Skin epidermis (tissue), 12 donors: ENCODE measurements at regions not wholly inside any gene's neighbourhood (a gene's known extent, or its start where the extent isn't known, plus 50 kb on each side); places are given as distances from the start of the nearest gene placed in this dataset.

Experiments
- H3K27ac ChIP-seq, 21 experiments: fragments of 200-600 bp; sonication (generic) in 11 of 21; one replicate each; pipeline ENCODE4 v1.5.0; 2020; ENCODE audit warnings: mild to moderate bottlenecking in 3 of 21, inconsistent platforms in 2 of 21, moderate library complexity in 2 of 21
- H3K4me3 ChIP-seq, 7 experiments: fragments of 200-600 bp; sonication (generic) in 2 of 7; one replicate each; pipeline ENCODE4 v1.5.0; 2020; ENCODE audit warnings: inconsistent platforms in 2 of 7, mild to moderate bottlenecking in 2 of 7, moderate library complexity in 1 of 7

DNA sequence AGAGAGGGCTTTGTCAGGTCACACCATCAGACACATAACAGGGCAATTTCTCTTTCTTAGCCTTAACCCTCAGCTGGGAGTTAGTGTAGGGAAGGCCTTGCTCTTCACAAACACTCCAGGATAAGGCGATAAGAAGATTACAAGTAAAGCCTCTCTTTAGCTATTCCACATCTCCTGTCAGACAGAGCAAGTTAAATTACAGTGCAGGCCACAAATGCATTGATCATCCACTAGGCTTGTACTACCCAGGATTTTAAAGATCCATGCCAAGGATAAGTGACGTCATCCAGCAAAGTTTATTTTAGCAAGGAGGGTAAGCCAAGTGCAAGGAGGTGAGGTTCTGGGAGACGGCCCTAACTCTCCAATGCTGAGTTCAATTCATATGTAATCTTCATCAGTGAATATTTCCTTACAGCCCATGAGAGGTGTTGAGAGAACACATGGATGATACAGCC, 890.6 kb upstream of the NR2F2 start:
- Histone ChIP-seq H3K4me3 (no peak overlapping the region), H3K27ac (peak overlapping the region in 3 of 21 experiments; percentile 1 to 24 (median 2))

DNA sequence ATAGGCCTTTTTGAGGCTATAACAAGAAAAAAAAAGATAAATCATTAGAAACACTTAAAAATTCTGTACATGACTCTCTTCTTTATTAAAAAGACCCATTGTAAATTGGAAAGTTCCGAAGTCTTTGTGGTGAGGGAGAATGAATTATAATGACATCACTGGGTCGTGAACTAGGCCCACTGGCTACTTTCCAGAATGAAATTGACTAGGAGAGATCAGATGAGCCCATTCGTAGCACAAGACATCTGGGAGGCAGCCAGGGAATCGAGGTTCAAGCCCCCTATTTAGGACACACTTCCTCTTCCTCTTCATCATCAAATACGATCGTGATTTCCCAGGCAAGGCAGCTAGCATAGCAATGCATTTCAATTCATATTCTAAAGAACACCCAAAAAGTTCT, 889.8 kb upstream of the NR2F2 start:
- no peak overlapping the region for H3K4me3 ChIP-seq
- peak overlapping the region in 4 of 21 experiments; percentile 14 to 55 (median 25) for H3K27ac ChIP-seq

DNA sequence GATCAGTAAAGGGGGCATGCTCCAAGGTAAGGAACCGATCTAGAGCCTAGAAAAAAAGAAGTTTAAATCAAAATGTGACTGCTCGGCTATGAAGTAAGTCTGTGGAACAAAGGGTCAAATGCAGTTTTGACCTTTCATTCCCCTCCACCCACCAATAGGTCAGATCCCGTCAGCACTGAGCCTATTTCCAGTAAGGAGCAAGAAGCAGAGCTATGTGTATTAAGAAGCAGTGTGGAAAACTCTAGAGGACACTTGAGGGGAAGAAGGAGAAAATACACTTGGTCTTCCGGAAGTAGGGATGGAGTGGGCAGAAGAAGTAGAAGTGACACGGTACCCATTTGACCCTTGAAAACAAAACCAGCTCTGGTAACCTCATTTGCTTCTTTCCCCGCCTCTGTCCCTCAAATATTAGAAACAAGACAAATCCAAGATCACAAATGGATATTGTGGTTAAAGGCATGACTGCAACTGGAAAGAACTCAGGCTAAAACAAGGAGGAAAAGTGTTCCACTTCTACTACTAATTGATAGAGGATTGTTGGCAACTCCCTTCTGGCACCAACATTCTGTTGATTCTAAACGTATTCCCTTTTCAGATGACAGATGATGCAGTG, 888.3 kb upstream of the NR2F2 start:
- Histone ChIP-seq H3K27ac (peak overlapping the region in 2 of 21 experiments; percentile 24 to 37), H3K4me3 (no peak overlapping the region)

DNA sequence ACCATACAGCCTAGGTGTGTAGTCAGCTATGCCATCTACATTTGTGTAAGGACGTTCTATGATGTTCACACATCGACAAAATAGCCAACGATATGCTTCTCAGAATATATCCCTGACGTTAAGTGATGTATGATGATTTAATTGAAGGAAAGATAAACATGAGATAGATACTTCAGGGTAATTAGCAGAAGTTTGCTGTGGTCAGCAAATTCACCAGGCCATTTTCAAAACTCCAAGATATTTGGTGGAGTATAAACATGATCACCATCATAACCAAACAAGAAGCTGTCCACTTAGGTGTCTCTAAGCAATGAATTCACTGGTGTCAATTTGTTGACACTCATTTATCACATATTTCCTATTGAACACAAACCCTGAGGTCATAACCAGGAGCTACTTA, 885.6 kb upstream of the NR2F2 start:
- no peak overlapping the region for H3K27ac ChIP-seq
- no peak overlapping the region for H3K4me3 ChIP-seq

DNA sequence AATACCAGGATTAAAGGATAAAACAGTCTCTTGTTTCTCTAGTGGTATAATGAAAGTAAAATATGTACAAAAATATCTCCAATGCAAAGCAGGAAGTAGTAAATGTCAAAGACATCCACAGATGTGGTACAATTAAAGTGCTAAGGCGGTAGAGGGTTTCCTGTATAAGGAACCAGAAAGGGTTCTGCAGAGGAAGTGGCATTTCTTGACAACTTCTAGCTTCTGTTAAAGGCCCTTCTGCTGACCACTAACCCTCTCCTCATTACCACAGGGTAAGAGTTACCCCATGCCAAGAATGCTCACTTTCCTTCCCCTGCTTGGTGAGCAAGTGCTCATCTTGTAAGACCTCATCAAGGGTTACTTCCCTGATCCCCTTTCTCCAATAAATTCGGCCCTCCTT, 883.6 kb upstream of the NR2F2 start:
- H3K4me3 ChIP-seq, result no peak overlapping the region
- no peak overlapping the region for H3K27ac ChIP-seq

DNA sequence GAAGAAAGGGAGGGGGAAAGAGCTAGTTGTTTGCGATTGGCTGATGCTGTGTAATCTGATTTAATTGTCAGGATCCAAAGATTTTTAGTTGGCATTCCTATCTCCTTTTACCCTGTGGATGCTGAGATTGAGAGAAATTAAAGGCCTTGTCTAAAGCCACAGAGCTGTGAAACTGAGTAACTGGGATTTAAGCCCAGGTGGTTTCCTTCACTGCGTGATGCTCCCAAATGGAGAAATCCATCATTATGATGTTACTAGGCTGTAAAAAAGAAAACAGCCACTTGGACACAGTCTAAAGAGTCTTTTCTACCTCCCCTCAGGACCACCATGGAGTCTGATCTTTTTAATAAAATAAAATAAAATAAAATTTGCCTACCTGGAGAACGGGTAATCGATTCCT, 883.0 kb upstream of the NR2F2 start:
- H3K4me3 ChIP-seq, result no peak overlapping the region
- H3K27ac ChIP-seq, result no peak overlapping the region

DNA sequence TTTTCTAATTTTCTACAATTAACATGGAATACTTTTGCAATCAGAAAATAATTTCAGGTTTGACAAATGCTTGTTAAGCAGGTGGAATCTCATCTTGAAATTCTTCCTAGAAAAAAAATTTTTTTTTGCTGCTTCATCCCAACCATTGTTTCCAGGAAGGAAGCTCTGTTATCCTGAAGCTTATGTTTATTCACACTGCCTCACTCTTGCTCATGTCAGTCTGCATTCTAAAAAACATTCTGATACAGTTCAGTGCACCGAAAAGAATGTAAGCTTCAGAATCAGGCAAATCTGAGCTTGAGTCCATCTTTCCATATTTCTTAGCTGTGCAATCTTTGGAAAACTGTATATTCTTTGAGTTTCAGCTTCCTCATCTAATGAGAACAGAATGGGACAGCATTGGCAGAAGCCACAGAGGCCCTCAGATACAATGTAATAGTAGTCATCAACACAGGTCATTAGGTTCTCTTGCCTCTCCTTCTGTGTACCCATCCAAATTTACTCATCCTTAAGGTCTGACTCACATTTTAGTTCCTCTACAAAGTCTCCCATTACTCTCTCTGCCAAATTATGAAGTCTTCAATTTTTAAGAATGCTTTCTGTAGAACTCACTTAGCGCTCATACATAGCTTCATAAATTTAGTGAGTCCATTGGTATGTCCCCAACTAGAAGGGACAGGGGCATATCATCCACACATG, 881.8 kb upstream of the NR2F2 start:
- Histone ChIP-seq H3K27ac (no peak overlapping the region), H3K4me3 (no peak overlapping the region)

DNA sequence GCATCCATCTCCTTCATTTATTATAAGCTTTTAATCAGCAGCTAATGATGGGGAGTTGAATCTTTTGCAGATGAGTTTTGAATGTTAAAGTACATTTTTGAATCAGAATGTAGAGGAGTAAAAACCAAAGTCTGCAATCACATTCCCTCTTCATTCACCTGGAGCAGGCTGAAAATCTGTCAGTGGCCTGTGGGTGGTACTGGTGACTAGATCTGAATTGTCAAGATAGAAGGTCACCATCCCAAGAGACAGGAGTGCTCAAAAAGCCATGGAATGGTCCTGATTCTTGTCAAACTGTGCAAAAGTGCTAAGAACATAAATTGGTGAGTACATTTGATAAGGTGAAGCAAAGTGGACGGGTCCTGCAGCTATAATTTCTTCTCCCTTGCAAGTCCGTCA, 881.3 kb upstream of the NR2F2 start:
- Histone ChIP-seq H3K27ac (no peak overlapping the region), H3K4me3 (no peak overlapping the region)

DNA sequence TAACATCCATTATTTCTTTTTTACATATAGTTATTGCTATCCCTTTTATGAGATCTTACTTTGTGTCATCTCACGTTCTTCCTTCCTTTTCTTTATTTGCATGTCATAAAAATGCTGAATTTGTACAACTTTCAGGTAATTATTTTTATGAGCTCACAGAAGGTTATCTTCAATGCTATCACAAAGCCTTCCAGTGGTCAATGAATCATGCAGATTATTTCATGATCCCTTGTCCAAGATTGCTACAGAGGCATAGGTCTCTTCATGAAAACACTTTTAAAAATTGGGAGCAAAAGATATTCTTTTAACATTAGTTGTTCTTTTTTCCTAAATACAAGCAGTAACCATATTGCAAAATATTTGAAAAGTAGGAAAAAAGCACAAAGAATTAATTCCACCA, 880.1 kb upstream of the NR2F2 start:
- Histone ChIP-seq H3K4me3 (no peak overlapping the region), H3K27ac (no peak overlapping the region)

DNA sequence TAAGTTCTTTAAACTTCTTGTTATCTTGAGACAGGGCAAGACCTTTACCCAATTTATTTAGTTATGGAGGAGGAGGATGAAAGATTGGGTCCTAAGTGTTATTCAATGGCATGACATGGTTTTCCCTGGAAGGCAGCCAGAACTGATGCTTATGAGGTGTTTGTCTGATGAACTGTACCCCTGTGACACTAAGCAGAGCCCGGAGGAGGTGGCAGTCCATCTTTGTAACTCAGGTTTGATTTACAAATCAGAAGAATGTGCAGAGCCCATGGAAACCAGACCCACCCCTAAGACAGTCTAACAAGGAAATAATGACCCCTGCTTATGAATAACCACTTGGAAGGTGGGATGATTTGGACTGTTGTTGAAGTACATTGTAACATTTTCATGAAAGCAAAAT, 878.6 kb upstream of the NR2F2 start:
- Histone ChIP-seq H3K4me3 (no peak overlapping the region), H3K27ac (no peak overlapping the region)

DNA sequence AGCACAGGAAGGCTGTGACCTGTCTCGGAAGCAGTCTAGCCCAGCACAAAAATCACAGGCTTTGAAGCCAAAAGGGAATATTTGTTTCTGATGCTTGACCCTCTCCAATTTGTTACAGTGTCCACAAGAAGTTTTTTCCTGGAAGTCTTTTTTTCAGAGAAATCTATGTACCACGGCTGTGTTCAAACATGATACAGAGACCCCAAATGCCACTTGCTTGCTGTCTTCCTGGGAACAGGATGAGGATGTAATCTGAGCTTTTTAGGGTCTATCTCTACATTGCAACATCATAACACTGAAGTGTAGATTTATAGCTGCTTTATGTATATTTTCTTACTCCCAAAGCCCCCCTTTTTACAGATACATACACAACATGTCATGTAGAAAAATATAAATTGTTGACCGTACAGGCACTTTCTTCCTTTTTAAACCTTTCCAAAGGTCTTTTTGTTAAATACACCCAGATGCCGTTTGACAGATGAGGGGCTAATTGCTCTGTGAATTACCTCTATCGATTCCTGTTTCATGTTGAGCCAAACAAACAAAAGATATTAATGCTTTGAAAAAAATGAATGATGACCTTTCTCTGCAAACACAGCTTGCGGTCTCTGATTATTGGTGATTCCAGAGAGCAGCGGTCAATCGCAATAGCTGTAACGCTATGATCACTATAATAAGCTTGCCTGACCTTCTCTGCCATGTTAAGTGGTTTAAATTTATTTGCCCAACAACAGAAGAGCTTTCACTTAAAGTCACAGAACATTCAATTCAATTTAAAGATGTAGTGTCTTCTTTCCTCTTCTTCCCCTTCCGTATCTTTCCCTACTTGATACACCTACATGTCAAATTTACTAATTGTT, 875.9 kb upstream of the NR2F2 start:
- Histone ChIP-seq H3K27ac (no peak overlapping the region), H3K4me3 (no peak overlapping the region)

DNA sequence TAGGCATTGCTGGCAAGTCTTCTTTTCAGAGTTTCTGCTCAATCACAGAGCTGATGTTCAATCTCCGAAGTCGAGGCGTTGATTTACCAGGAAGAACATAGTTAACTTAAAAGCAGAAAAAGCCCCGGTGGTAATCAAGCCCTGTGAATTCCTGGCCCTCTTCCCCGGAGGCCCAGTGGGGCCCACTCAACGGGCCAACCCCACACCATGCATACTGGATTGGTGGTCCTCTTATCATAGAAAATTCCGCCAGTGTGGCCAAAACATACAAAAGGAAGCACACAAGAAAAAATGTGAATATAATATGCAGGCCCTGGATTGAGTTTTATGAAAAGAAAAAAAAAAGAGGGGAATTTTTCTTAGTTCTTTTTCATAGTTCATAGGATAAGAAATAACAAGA, 873.0 kb upstream of the NR2F2 start:
- no peak overlapping the region for H3K4me3 ChIP-seq
- H3K27ac ChIP-seq, result peak overlapping the region in 7 of 21 experiments; percentile 0 to 58 (median 42)

DNA sequence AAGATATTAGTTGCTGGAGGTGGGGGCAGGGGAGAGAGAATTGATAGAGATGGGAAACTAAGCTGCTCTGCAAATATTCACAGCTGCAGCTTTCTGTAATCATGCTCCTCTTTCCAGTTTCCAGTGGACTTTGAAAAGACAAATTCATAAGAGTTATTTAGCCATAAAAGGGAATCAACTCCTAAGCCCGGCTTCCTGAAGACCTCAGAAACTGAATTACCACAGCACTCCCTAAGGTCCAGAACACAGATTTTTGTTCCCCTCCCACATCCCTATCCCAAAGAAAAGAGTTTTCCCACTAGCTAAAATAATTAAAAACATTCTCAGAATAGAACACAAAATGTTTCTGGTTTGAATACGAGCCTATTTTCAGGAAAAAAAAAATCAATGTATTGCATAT, 871.8 kb upstream of the NR2F2 start:
- Histone ChIP-seq H3K4me3 (no peak overlapping the region), H3K27ac (peak overlapping the region in 3 of 21 experiments; percentile 37 to 62 (median 56))

DNA sequence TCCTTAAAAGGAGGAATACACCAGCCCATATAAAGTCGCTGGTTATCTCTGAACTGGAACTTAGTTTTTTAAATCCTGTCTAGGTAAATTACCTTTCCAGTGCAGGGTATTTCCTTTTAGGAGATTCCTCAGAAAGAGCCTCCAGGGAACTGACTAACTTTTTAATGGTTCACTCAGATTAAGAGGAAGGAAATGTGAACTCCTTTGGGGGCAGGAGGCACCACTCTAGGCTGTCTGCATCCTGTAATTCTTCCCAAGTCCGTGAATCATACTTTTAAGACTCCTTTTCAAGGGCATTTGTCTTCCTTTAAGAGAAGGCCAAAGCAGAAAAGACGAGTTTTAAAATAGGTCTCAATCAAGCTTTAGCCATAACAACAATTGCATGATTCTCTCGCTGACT, 871.2 kb upstream of the NR2F2 start:
- H3K27ac ChIP-seq, result peak overlapping the region in 4 of 21 experiments; percentile 2 to 62 (median 24)
- H3K4me3 ChIP-seq, result no peak overlapping the region

DNA sequence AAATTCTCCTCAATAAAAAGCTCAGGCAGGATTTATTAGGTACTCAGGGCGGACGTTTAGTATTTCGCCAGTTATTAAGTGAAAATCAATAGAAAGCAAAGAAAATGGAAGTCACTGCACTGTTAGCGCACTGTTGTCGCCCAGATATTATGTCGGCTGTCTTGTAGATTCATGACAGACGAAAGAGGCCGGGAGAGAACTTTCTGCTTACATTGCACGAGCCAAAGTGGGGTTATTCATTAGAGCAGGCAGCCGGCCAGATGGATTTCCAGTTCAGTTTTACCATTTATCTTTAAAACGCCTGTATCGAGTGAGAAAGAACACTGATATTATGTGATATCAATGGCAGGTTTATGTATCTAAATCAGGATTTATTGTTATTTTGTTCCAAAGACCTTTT, 866.0 kb upstream of the NR2F2 start:
- H3K27ac ChIP-seq, result no peak overlapping the region

DNA sequence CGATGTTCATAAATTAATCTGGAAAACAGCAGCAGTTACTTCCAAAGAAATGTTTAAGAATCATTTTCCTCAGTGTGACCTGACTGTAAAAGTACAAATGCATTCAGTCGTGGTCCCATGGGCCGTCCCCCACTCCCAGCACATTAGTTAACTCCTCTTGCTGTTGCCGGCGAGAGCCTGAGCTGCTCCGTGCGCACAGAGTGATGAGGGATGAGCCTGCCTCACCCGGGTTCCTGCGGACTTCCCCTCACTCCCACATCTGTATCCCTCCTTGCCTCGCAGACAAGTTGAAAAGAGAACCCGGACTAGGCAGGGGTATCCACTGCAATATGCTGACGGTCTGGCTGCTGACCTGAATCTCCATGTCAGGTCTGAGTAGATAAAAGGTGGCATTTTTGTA, 861.7 kb upstream of the NR2F2 start:
- no peak overlapping the region for H3K4me3 ChIP-seq
- no peak overlapping the region for H3K27ac ChIP-seq

More for the DNA sequence above, 866.0 kb upstream of the NR2F2 start:
- no peak overlapping the region for H3K4me3 ChIP-seq

DNA sequence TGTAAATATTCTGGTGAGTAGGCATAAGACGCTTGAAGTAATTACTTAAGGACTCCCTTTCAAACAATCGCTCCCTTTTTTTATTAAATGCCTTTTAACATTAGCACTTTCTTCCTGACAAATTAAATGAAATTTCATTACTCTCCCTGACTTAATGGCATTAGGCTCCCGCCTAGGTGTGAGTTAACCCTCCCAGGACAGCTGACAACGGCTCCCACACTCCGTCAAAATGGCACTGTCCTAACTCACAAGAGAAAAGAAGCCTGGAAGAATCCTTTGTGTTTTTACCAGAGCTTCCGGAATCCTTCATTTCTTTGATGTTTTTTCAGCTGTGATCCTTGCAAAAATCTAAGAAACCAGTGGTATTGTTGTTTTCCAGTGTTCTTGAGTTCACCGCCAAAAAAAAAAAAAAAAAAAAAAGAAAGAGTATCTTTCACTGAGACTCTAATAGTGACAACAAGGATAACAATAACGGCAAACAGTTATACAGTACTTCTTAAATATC, 861.0 kb upstream of the NR2F2 start:
- Histone ChIP-seq H3K4me3 (no peak overlapping the region), H3K27ac (no peak overlapping the region)

DNA sequence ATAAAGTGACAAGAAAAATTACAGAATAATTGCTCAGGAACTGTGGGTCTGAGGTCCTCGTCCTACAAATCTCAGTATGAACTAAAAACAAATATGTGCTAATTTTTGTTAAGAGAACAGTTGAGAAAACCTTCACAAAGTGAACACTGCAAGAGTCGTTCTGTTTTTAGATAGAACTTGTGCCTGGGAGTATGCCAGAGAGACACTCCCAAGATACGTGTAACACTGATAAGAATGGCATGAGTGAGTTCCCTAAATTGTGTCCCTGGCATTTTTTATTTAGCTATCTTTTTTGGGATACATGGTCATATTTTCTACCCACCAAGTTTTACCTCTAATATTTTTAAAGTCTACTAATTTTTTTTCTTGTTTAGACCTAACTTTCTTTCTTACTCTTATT, 860.0 kb upstream of the NR2F2 start:
- Histone ChIP-seq H3K27ac (no peak overlapping the region), H3K4me3 (no peak overlapping the region)

DNA sequence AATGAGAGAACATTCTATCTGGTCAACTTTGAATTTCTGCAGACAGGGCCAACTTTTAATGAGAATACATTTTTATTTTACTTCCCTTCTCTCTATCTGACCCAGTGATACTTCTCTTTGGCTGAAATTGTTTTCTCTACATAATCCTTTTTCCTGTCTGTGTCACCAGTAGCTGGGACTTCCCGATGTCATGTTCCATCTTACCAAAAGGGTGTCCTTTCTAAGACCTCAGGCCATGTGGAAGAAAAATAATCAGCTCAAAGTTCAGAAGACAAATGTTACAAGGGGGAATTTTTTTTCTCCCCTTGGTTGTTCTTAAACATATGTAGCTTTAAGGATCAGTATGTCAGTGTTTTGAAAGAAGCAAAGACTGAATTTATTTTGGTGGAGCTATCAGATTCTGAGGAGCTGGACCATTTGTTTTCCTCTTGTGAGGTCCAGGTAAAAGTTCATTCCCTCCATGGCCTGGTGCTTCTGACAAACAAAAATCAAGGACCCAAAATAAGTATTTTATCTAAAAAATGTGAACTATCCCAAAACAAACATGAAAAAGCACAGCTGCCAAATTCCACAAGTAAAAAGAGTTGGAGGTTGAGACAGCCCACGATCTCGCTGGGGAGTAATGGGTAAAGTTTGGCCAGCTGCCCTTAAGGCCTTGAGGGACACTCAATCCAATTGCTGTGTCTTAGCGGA, 859.4 kb upstream of the NR2F2 start:
- Histone ChIP-seq H3K27ac (no peak overlapping the region), H3K4me3 (no peak overlapping the region)

DNA sequence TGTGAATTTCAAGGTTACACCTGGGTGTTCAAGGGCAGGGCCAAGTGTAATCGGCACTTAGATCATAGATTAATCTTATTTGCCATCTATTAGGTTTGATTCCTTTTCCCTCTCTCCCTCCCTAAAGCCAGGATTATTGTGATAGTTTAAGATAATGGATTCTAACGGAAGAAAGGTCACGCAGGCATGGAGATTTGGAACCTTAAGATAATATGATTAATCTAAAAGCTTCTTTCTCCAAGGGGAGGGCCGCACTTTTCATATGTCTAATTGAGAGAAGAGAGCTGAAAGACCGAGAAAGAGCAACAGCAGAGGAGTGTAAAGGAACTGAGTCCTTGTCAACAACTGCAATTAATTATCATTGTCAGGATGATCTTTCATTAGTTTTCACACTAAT, 858.8 kb upstream of the NR2F2 start:
- no peak overlapping the region for H3K27ac ChIP-seq

More for the DNA sequence above, 858.8 kb upstream of the NR2F2 start:
- H3K4me3 ChIP-seq, result no peak overlapping the region
